ENCODE measurements at regions not wholly inside any gene's neighbourhood (a gene's known extent, or its start where the extent isn't known, plus 50 kb on each side); places are given as distances from the start of the nearest gene placed in this dataset.

DNA sequence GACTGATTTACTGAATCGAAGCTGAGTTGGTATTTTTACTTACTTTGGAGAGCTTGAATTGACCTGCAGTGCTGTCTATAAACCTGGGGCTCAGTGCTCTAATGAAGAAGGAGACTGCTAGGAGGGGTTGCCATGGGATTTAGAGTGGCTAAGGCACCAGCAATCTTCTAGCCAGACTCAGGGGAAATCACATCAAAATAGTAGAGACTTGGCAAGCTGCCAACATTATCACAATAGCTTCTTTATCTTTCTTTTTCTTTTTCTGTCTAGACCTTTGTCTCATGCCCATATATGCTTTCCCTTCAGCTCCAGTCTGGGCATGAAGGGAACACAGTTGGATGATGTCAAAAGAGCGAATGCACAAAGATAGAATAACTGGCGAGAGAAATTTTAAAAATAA, 301.1 kb upstream of the DPYD start:
- H3K4me1 ChIP-seq = no peaks in the 10 kb centered on the region
- TF ChIP-seq, protein P1, sequence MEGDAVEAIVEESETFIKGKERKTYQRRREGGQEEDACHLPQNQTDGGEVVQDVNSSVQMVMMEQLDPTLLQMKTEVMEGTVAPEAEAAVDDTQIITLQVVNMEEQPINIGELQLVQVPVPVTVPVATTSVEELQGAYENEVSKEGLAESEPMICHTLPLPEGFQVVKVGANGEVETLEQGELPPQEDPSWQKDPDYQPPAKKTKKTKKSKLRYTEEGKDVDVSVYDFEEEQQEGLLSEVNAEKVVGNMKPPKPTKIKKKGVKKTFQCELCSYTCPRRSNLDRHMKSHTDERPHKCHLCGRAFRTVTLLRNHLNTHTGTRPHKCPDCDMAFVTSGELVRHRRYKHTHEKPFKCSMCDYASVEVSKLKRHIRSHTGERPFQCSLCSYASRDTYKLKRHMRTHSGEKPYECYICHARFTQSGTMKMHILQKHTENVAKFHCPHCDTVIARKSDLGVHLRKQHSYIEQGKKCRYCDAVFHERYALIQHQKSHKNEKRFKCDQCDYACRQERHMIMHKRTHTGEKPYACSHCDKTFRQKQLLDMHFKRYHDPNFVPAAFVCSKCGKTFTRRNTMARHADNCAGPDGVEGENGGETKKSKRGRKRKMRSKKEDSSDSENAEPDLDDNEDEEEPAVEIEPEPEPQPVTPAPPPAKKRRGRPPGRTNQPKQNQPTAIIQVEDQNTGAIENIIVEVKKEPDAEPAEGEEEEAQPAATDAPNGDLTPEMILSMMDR (IDR thresholded peaks at IDR 0.05) = no peak
- H3K9me3 ChIP-seq = no peaks in the 10 kb centered on the region
- H3K27me3 ChIP-seq = no peaks in the 10 kb centered on the region
- FAIRE-seq (no peak), DNase-seq (no peak), ATAC-seq (no peak)
- no peaks in the 10 kb centered on the region for H3K36me3 ChIP-seq
- WGBS, 2 donors = 72 to 81% methylated on average over 3 of the region's 3 CpGs
- no peak overlapping the region for H3K27ac ChIP-seq
- H3K4me3 ChIP-seq = no peak overlapping the region
- intact Hi-C loops (cut with DNase I) = no loop called here

DNA sequence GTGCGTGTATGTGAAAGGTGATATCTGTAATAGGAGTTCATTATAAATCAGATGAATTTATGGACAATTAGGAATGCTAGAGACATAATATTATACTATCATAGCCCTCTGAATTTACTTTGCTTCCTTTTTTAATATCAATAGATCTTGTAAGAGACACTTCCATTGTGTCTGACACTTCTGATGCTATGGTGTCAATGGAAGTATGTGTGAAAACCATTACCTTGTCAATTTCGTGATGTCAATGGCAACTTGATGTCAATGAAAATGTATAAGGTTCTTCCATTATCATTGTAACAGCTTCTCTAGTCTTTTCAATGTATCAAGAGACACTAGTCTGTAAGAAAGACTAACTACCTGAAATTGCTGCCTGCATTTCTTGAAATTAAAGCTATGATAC, 296.8 kb upstream of the DPYD start:
- no peaks in the 10 kb centered on the region for H3K4me1 ChIP-seq
- TF ChIP-seq, protein P1 (IDR thresholded peaks at IDR 0.05) = no peak
- ATAC-seq (no peak), DNase-seq (no peak), FAIRE-seq (no peak)
- 49 to 52% methylated on average over 2 of the region's 2 CpGs for WGBS, 2 donors
- H3K27me3 ChIP-seq = no peaks in the 10 kb centered on the region
- H3K9me3 ChIP-seq = no peaks in the 10 kb centered on the region
- no peaks in the 10 kb centered on the region for H3K36me3 ChIP-seq
- no peak overlapping the region for H3K4me3 ChIP-seq
- intact Hi-C loops (cut with DNase I) = no loop called here
- no peak overlapping the region for H3K27ac ChIP-seq

DNA sequence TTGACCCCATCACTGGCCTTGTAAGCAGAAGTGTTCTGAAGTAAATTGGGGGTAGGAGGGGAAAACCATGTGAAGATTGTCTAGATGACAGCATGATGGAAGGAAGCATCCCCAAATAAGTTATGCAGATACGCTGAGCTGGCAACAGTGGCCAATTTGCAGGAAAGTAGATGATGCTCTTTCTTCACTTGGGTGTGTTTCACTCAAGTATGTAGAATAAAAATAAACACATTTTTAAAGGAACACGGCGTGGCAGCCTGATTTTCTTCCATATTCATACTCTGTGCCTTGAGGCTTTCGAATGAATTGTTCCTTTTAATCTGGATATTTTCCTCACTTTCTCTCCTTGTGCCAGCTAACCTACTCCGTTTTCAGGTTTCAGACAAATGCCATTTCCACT, 295.5 kb upstream of the DPYD start:
- Histone ChIP-seq H3K27me3 (no peaks in the 10 kb centered on the region), H3K4me1 (no peaks in the 10 kb centered on the region), H3K4me3 (no peak overlapping the region), H3K9me3 (no peaks in the 10 kb centered on the region), H3K27ac (no peak overlapping the region), H3K36me3 (no peaks in the 10 kb centered on the region)
- FAIRE-seq (no peak), ATAC-seq (no peak), DNase-seq (no peak)
- 60 to 73% methylated on average over 5 of the region's 5 CpGs for WGBS, 2 donors
- TF ChIP-seq, protein P1 (IDR thresholded peaks at IDR 0.05) = no peak
- intact Hi-C loops (cut with DNase I) = no loop called here

DNA sequence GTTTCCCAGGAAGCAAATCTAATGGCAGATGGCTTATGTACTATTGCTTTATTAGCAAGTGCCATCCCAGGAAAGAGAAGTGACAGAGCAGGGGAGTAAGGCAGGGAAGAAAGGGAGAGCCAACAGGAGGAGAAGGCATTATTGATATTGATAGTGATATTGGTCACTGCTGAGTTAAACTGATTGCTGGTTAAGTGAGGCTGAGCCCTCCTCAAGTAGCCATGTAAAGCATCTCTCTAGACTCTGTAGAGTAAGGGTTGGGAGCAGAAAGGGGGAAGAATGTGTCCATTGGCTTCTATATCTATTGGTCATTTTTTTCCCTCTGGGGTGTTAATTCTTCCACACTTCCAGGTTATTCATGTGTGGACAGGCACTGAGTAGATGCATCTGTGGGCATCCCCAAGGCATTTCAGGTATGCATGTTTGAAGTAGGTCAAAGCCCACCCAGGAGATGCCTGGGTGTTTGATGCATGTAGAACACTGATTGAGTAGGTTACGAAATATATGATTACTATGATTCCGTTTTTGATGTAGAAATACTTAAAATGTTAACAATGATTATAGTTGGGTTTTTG, 290.5 kb upstream of the DPYD start:
- FAIRE-seq = no peak
- intact Hi-C loops (cut with DNase I) = no loop called here

DNA sequence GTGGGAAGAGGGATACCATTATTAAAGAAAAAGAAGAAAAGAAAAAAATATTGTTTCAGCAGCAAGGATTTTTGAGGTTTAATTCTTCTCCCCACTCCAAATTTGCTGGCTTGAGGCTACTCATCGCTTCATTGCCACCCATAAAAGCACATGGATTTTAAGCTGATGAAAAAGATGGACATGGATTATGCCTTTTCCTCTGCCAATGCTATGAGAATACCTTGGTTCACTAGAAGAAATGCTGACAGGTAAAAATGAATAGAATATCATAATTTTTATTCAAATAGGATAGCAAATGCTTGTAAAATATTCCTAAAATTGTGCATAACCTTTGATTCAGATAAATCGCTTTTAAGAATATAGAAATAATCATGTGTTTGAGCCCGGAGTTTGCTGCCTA, 289.7 kb upstream of the DPYD start:
- Histone ChIP-seq H3K27me3 (no peaks in the 10 kb centered on the region), H3K9me3 (no peaks in the 10 kb centered on the region), H3K36me3 (no peaks in the 10 kb centered on the region), H3K4me3 (no peak overlapping the region), H3K27ac (no peak overlapping the region), H3K4me1 (no peaks in the 10 kb centered on the region)
- TF ChIP-seq, protein P1 (IDR thresholded peaks at IDR 0.05) = no peak
- no peak for FAIRE-seq
- 80 to 85% methylated on average over 3 of the region's 3 CpGs for WGBS, 2 donors
- DNase-seq = no peak
- ATAC-seq = no peak
- intact Hi-C loops (cut with DNase I) = no loop called here

More for the DNA sequence above, 290.5 kb upstream of the DPYD start:
- 59 to 75% methylated on average over 2 of the region's 2 CpGs for WGBS, 2 donors
- no peak overlapping the region for H3K4me3 ChIP-seq
- no peak for ATAC-seq
- no peaks in the 10 kb centered on the region for H3K4me1 ChIP-seq
- TF ChIP-seq, protein P1 (IDR thresholded peaks at IDR 0.05) = no peak
- H3K36me3 ChIP-seq = no peaks in the 10 kb centered on the region
- no peaks in the 10 kb centered on the region for H3K27me3 ChIP-seq
- no peaks in the 10 kb centered on the region for H3K9me3 ChIP-seq
- H3K27ac ChIP-seq = no peak overlapping the region
- no peak for DNase-seq

Data from pancreas (tissue), 10 donors.